Lower leg skin (tissue), 4 donors: ENCODE measurements at regions not wholly inside any gene's neighbourhood (a gene's known extent, or its start where the extent isn't known, plus 50 kb on each side); places are given as distances from the start of the nearest gene placed in this dataset.

ENCODE experiments used
- DNase-seq, 2 donors: peaks; one replicate each; pipeline ENCODE4 v3.0.0-alpha.2; 2019; ENCODE audit warnings: low spot score in 2 of 2
- H3K4me3 ChIP-seq: fragments of 200-600 bp; sonication (generic); 2 replicates; pipeline ENCODE4 v1.5.1; 2017; ENCODE audit warnings: mild to moderate bottlenecking, low read depth; ENCODE audit not compliant: poor library complexity, severe bottlenecking
- POLR2A ChIP-seq, 2 donors: fragments of 450-650 bp; IDR thresholded peaks; one replicate each; pipeline ENCODE4 v1.6.1; 2016 to 2017; ENCODE audit warnings: antibody characterized with exemption in 2 of 2, mild to moderate bottlenecking in 1 of 2, moderate library complexity in 1 of 2
- WGBS, 2 donors: methylation state at CpG; one replicate each; pipeline ENCODE4 v1.1.5; 2018; 5-methylcytosine and 5-hydroxymethylcytosine counted together
- intact Hi-C: fragments of 100-400 bp; cut with DNase I; formaldehyde crosslinking; loops from one replicate; pipeline ENCODE4 v1.15.0; 2023; ENCODE audit warnings: low total_unique reads
- TF ChIP-seq, protein P1 (sequence below), 3 donors: fragments of 450-650 bp; IDR thresholded peaks; one replicate each; pipeline ENCODE4 v1.5.1; 2016; ENCODE audit warnings: antibody characterized with exemption in 3 of 3, mild to moderate bottlenecking in 3 of 3, moderate library complexity in 2 of 3

DNA sequence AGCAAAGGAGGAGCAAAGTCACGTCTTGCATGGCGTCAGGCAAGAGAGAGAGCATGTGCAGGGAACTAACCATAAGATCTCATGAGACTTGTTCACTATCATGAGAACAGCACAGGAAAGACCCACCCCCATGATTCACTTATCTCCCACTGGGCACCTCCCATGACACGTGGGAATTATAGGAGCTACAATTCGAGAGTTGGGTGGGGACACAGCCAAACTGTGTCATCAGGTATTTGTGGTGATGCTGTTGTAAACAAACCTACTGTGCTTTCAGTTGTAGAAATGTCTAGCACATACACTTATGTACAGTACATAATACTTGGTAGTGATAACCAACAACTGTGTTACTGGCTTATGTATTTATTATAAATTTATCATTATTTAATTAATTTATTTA lies 128.3 kb downstream of the UTRN start:
- no peak overlapping the region for H3K4me3 ChIP-seq
- no peak for DNase-seq
- WGBS, 2 donors = 64 to 75% methylated on average over 4 of the region's 4 CpGs
- intact Hi-C loops = no loop called here
- TF ChIP-seq, protein P1, sequence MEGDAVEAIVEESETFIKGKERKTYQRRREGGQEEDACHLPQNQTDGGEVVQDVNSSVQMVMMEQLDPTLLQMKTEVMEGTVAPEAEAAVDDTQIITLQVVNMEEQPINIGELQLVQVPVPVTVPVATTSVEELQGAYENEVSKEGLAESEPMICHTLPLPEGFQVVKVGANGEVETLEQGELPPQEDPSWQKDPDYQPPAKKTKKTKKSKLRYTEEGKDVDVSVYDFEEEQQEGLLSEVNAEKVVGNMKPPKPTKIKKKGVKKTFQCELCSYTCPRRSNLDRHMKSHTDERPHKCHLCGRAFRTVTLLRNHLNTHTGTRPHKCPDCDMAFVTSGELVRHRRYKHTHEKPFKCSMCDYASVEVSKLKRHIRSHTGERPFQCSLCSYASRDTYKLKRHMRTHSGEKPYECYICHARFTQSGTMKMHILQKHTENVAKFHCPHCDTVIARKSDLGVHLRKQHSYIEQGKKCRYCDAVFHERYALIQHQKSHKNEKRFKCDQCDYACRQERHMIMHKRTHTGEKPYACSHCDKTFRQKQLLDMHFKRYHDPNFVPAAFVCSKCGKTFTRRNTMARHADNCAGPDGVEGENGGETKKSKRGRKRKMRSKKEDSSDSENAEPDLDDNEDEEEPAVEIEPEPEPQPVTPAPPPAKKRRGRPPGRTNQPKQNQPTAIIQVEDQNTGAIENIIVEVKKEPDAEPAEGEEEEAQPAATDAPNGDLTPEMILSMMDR (IDR thresholded peaks at IDR 0.05) = no peak
- TF ChIP-seq POLR2A (IDR thresholded peaks at IDR 0.05) = no peak

DNA sequence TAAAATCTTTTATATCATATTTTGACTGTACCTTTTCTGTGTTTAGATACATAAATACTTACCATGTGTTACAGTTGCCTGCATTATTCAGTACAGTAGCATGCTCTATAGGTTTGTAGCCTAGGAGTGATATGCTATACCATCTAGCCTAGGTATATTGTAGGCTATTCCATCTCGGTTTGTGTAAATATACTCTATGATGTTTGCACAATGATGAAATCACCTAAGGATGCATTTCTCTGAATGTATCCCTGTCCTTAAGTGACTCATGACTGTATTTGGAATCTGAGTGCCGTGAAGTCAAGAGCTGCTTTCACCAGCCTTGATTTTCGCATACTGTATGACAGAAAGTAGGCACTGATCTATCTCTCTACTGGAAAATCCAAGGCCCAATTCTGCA lies 129.9 kb downstream of the UTRN start:
- WGBS, 2 donors = 88 to 91% methylated on average over 3 of the region's 3 CpGs
- H3K4me3 ChIP-seq = no peak overlapping the region
- TF ChIP-seq POLR2A (IDR thresholded peaks at IDR 0.05) = no peak
- TF ChIP-seq, protein P1 (IDR thresholded peaks at IDR 0.05) = no peak
- intact Hi-C loops = no loop called here
- DNase-seq = no peak

DNA sequence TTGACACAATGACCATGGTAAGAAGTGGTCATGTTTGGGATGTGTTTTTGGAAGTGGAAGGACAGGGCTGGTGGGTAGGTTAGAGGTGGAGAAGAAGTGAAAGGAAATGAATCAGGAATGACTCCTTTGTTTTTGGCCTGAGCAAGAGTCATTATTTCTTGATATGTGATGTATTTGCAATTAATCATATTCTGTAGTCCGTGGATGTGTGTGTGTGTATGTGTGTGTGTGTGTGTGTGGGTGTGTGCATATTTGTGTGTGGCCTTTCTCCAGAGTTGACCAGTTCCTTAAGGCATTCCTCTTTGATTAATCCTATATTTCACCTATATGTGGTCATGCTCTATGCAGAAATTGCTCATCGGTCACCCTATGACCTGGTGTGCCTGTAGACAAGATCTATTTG lies 130.7 kb downstream of the UTRN start:
- H3K4me3 ChIP-seq = no peak overlapping the region
- TF ChIP-seq POLR2A (IDR thresholded peaks at IDR 0.05) = no peak
- TF ChIP-seq, protein P1 (IDR thresholded peaks at IDR 0.05) = no peak
- 73 to 80% methylated on average over 2 of the region's 2 CpGs for WGBS, 2 donors
- intact Hi-C loops = no loop called here
- DNase-seq = no peak

DNA sequence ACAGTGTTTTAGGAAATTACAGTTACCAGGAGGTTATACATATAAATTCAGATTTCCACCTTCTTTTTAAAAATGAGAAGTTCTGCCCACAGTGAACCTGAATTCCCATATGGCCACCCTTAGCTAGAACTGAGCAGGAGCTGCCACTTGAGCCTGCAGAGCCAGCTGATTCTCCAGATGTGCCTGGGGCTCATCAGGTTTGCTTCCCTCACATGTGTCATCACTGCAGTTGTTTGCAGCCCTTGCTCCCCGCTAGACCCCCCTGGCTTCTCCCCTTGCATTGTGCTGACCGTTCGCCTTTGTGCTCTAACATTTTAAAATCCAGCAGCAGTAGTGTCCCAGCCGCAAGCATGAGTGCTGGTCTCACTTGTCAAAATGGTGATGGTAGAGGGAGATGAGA lies 131.1 kb downstream of the UTRN start:
- DNase-seq = no peak
- intact Hi-C loops = no loop called here
- TF ChIP-seq, protein P1 (IDR thresholded peaks at IDR 0.05) = no peak
- no peak for TF ChIP-seq POLR2A (IDR thresholded peaks at IDR 0.05)
- 54 to 93% methylated on average over 4 of the region's 4 CpGs for WGBS, 2 donors
- no peak overlapping the region for H3K4me3 ChIP-seq

DNA sequence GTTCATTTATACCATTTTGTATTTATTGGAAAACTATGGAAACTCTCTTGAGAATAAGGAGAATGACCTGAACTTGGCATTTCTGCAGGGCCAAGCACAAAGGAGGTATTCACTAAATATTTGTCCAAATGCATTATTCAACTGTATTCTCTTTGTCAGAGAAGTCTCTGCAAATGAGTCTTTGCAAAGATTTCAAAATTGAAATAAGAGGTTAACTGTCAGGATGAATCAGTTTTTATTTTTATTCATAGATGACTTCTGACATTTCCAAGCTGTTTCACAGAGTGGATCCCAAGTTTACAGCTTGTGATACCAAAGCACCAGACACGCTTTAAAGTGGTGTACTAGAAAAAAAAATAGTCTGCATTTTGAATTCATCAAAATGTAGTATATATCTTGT lies 131.6 kb downstream of the UTRN start:
- DNase-seq = no peak
- H3K4me3 ChIP-seq = no peak overlapping the region
- intact Hi-C loops = no loop called here
- TF ChIP-seq, protein P1 (IDR thresholded peaks at IDR 0.05) = no peak
- no peak for TF ChIP-seq POLR2A (IDR thresholded peaks at IDR 0.05)
- WGBS, 2 donors = 71 to 73% methylated on average over 1 of the region's 1 CpG

DNA sequence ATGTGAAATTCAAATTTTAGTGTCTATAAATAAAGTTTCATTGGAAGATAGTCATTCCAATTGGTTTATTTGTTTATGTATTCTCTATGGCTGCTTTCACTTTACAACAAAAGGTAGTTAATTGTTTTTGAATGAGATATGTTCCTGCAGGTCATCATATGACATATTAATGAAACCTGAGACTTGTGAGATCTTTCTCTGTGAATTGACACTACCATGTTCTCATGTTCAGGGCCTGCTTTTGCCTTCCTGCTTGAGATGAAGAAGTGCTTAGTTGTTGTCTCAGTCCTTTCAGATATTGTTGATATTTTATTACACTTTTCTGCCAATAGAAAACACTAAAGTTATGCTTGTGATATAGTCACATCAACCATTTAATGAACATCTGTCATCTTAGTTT lies 132.5 kb downstream of the UTRN start:
- intact Hi-C loops = no loop called here
- H3K4me3 ChIP-seq = no peak overlapping the region
- no peak for TF ChIP-seq POLR2A (IDR thresholded peaks at IDR 0.05)
- TF ChIP-seq, protein P1 (IDR thresholded peaks at IDR 0.05) = no peak
- no peak for DNase-seq
